ENCODE measurements at regions not wholly inside any gene's neighbourhood (a gene's known extent, or its start where the extent isn't known, plus 50 kb on each side); places are given as distances from the start of the nearest gene placed in this dataset.

DNA sequence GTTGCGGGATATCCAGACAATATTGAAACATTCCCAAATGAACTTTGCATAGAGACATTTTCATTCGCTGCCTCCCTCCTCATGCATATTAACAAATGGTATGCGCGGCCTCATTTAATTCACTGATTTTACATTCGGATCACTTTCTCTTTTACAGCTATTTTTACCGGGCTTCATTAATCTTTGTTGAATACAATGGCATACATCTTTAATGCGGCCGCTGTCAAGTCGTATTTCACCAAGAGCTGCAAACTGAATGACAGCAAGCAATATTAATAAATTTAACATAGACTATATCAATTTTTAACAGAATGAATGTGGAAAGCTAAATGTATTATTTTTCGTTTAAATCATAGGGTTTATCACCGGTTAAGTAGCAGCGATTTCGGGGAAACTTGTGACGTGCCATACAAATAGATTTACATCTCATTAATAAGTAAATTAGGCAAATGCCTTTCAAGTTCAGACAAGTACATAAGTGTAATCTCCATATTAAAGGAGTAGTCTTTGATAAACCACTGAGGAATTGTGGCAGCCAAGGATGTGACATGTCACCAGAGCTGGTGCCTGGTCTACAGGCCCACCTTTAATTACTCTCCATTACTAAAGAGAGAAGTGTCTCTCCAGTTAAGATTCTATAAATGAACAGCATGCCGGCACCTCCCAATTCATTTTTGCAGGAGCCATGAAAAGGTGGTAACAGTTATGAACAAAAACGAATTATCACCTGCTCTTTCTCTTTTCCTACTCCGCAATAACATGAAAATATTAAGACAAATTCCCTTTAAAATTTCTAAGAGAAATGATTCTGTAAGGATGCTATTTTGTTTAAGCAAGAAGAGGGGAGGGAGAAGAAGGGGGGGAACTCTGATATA, 568.9 kb upstream of the MKI67 start:
- no peak for DNase-seq (ENCODE audit: low read depth)
- Histone ChIP-seq H3K27me3 (ENCODE audit: control insufficient read depth, insufficient read depth, low read length) (no peaks in the 10 kb centered on the region), H3K4me3 (ENCODE audit: low read depth, low read length) (no peak overlapping the region), H3K36me3 (ENCODE audit: control insufficient read depth, insufficient read depth, low read length) (no peaks in the 10 kb centered on the region)
- no peak for FAIRE-seq
- TF ChIP-seq CTCF (IDR thresholded peaks at IDR 0.05; ENCODE audit: insufficient read depth, low read length, severe bottlenecking), result no peak

DNA sequence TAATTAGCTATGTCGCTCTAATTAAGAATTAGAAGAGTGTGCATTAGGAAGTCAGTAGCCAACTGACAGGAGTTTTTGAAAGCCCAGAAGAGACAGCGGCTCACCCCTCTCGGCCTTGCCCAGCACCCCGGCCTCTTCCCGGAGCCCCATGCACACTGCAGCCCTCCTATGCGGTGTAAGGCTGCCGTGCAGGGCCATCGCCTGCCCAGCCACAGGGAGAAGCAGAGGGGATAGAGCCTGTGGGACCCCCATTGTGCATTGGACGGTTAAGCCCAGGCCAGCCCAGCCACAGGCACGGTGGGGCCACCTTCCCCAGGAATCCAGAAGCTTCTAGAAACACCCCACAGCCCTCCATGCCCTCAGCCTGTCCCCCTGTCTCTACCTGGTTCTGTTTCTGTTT, 569.7 kb upstream of the MKI67 start:
- TF ChIP-seq CTCF (IDR thresholded peaks at IDR 0.05; ENCODE audit: insufficient read depth, low read length, severe bottlenecking), result no peak
- no peaks in the 10 kb centered on the region for H3K27me3 ChIP-seq (ENCODE audit: control insufficient read depth, insufficient read depth, low read length)
- no peak overlapping the region for H3K4me3 ChIP-seq (ENCODE audit: low read depth, low read length)
- H3K36me3 ChIP-seq (ENCODE audit: control insufficient read depth, insufficient read depth, low read length), result no peaks in the 10 kb centered on the region
- no peak for FAIRE-seq
- no peak for DNase-seq (ENCODE audit: low read depth)

- FAIRE-seq (no peak), DNase-seq (ENCODE audit: low read depth) (no peak)
- H3K36me3 ChIP-seq (ENCODE audit: control insufficient read depth, insufficient read depth, low read length), result no peaks in the 10 kb centered on the region
- no peak overlapping the region for H3K4me3 ChIP-seq (ENCODE audit: low read depth, low read length)
- no peaks in the 10 kb centered on the region for H3K27me3 ChIP-seq (ENCODE audit: control insufficient read depth, insufficient read depth, low read length)
- TF ChIP-seq CTCF (IDR thresholded peaks at IDR 0.05; ENCODE audit: insufficient read depth, low read length, severe bottlenecking), result no peak
These were observed 571.2 kb upstream of the MKI67 start for GRCh38 chr10:128697437-128697836.

DNA sequence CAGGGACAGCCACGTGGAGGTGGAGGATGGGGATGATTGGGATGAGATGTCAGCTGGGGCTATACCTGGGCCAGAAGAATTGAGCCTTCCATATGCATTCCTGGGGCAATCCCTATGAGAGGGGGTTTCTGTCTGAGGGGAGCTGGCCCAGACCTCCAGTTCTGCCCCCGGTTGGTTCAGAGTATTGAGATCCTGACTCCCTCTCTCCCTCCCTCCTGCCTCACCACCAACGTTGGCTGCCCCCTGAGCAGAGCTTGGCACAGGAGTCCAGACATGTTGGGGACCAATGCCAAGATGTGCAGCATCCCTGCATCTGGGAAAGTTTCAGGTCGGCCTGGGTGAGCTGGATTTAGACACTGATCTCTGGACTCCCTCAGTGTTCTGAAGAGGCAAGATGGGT, 575.2 kb upstream of the MKI67 start:
- FAIRE-seq (peak; percentile 89), DNase-seq (ENCODE audit: low read depth) (no peak)
- Histone ChIP-seq H3K27me3 (ENCODE audit: control insufficient read depth, insufficient read depth, low read length) (no peaks in the 10 kb centered on the region), H3K4me3 (ENCODE audit: low read depth, low read length) (no peak overlapping the region), H3K36me3 (ENCODE audit: control insufficient read depth, insufficient read depth, low read length) (no peaks in the 10 kb centered on the region)
- no peak for TF ChIP-seq CTCF (IDR thresholded peaks at IDR 0.05; ENCODE audit: insufficient read depth, low read length, severe bottlenecking)

- no peak for FAIRE-seq
- no peak overlapping the region for H3K4me3 ChIP-seq (ENCODE audit: low read depth, low read length)
- DNase-seq (ENCODE audit: low read depth), result no peak
- H3K36me3 ChIP-seq (ENCODE audit: control insufficient read depth, insufficient read depth, low read length), result no peaks in the 10 kb centered on the region
- no peaks in the 10 kb centered on the region for H3K27me3 ChIP-seq (ENCODE audit: control insufficient read depth, insufficient read depth, low read length)
- TF ChIP-seq CTCF (IDR thresholded peaks at IDR 0.05; ENCODE audit: insufficient read depth, low read length, severe bottlenecking), result no peak
These were observed 575.6 kb upstream of the MKI67 start for GRCh38 chr10:128701837-128702236.

- no peaks in the 10 kb centered on the region for H3K36me3 ChIP-seq (ENCODE audit: control insufficient read depth, insufficient read depth, low read length)
- DNase-seq (ENCODE audit: low read depth) (peak; percentile 59), FAIRE-seq (no peak)
- no peak for TF ChIP-seq CTCF (IDR thresholded peaks at IDR 0.05; ENCODE audit: insufficient read depth, low read length, severe bottlenecking)
- H3K4me3 ChIP-seq (ENCODE audit: low read depth, low read length), result no peak overlapping the region
- H3K27me3 ChIP-seq (ENCODE audit: control insufficient read depth, insufficient read depth, low read length), result no peaks in the 10 kb centered on the region
These were observed 578.5 kb upstream of the MKI67 start for GRCh38 chr10:128704716-128705115.

Data from bronchial epithelial cell (primary cell).